GM23338 (cell line): ENCODE measurements at regions not wholly inside any gene's neighbourhood (a gene's known extent, or its start where the extent isn't known, plus 50 kb on each side); places are given as distances from the start of the nearest gene placed in this dataset.

Experiments used
- ATAC-seq: fragments of 200-7000 bp; cut with Tn5 transposase; 3 replicates; pipeline ENCODE4 v1.9.1; 2020
- DNase-seq: peaks from one replicate; pipeline ENCODE4 v3.0.0-alpha.2; 2015; ENCODE audit warnings: low spot score
- H2AFZ ChIP-seq: fragments of 200-600 bp; sonication (generic); 2 replicates; pipeline ENCODE4 v1.8.0; 2016; ENCODE audit warnings: antibody characterized with exemption, mild to moderate bottlenecking, moderate library complexity
- H3F3A ChIP-seq: fragments of 200-600 bp; sonication (generic); replicated peaks from 2 replicates; pipeline ENCODE4 v1.8.0; 2017; ENCODE audit warnings: antibody characterized with exemption, mixed run types, low read depth
- H3K27ac ChIP-seq: fragments of 200-600 bp; sonication (generic); 2 replicates; pipeline ENCODE4 v1.6.1; 2016; ENCODE audit warnings: low read depth
- H3K27me3 ChIP-seq: fragments of 200-600 bp; sonication (generic); 2 replicates; pipeline ENCODE4 v1.8.0; 2016; ENCODE audit warnings: mild to moderate bottlenecking, mixed run types, moderate library complexity; ENCODE audit not compliant: insufficient read depth
- H3K36me3 ChIP-seq: fragments of 200-600 bp; sonication (generic); 2 replicates; pipeline ENCODE4 v1.8.0; 2016; ENCODE audit warnings: mild to moderate bottlenecking; ENCODE audit not compliant: insufficient read depth
- H3K4me1 ChIP-seq: fragments of 200-600 bp; sonication (generic); 2 replicates; pipeline ENCODE4 v1.8.0; 2016; ENCODE audit warnings: mild to moderate bottlenecking, moderate library complexity; ENCODE audit not compliant: insufficient read depth
- H3K4me2 ChIP-seq: fragments of 200-600 bp; sonication (generic); 2 replicates; pipeline ENCODE4 v1.7.1; 2017; ENCODE audit warnings: mixed run types
- H3K4me3 ChIP-seq: fragments of 200-600 bp; sonication (generic); 2 replicates; pipeline ENCODE4 v1.6.1; 2016; ENCODE audit warnings: mixed run types
- H3K79me2 ChIP-seq: fragments of 200-600 bp; sonication (generic); replicated peaks from 2 replicates; pipeline ENCODE4 v1.8.0; 2017; ENCODE audit warnings: mild to moderate bottlenecking; ENCODE audit not compliant: insufficient read depth
- H3K9me2 ChIP-seq: fragments of 200-600 bp; sonication (generic); 2 replicates; pipeline ENCODE4 v1.8.0; 2017; ENCODE audit not compliant: insufficient read depth
- H4K20me1 ChIP-seq: fragments of 200-600 bp; sonication (generic); replicated peaks from 2 replicates; pipeline ENCODE4 v1.8.0; 2017; ENCODE audit warnings: mild to moderate bottlenecking; ENCODE audit not compliant: insufficient read depth
- H3K27ac Mint-ChIP-seq: 2 replicates; pipeline ENCODE4 v1.8.0; 2020; ENCODE audit warnings: inconsistent platforms, mild to moderate bottlenecking, moderate library complexity, mixed read lengths
- H3K27me3 Mint-ChIP-seq: 3 replicates; pipeline ENCODE4 v1.8.0; 2022; ENCODE audit warnings: low read depth, mild to moderate bottlenecking, moderate library complexity, mixed read lengths, inconsistent platforms; ENCODE audit not compliant: insufficient read depth, poor library complexity
- H3K36me3 Mint-ChIP-seq: 3 replicates; pipeline ENCODE4 v1.8.0; 2021; ENCODE audit warnings: low read depth, mild to moderate bottlenecking, inconsistent platforms, moderate library complexity, mixed read lengths
- H3K4me1 Mint-ChIP-seq: 3 replicates; pipeline ENCODE4 v1.8.0; 2020; ENCODE audit warnings: mild to moderate bottlenecking, inconsistent platforms, mixed read lengths
- H3K4me3 Mint-ChIP-seq: 3 replicates; pipeline ENCODE4 v1.8.0; 2021; ENCODE audit warnings: moderate library complexity, mild to moderate bottlenecking, inconsistent platforms, mixed read lengths
- H3K9me3 Mint-ChIP-seq: 3 replicates; pipeline ENCODE4 v1.8.0; 2020; ENCODE audit warnings: moderate library complexity, mild to moderate bottlenecking, inconsistent platforms, mixed read lengths
- CREB1 ChIP-seq: fragments of 250-450 bp; sonication (Bioruptor Pico); IDR thresholded peaks from 2 replicates; pipeline ENCODE4 v1.5.0; 2020; ENCODE audit warnings: low read depth, mild to moderate bottlenecking, moderate library complexity
- EZH2 ChIP-seq: fragments of 200-600 bp; sonication (generic); IDR thresholded peaks from one replicate; pipeline ENCODE4 v1.8.0; 2017; ENCODE audit warnings: antibody characterized with exemption, mild to moderate bottlenecking, low read depth; ENCODE audit not compliant: unreplicated experiment
- EZH2phosphoT487 ChIP-seq: fragments of 200-600 bp; sonication (generic); IDR thresholded peaks from one replicate; pipeline ENCODE4 v1.8.1; 2018; ENCODE audit warnings: antibody characterized with exemption; ENCODE audit not compliant: unreplicated experiment
- JUNB ChIP-seq: IDR thresholded peaks from one replicate; pipeline ENCODE4 v1.6.1; 2016; ENCODE audit warnings: antibody characterized with exemption; ENCODE audit not compliant: unreplicated experiment
- NANOG ChIP-seq: IDR thresholded peaks from 2 replicates; pipeline ENCODE4 v1.6.1; 2016; ENCODE audit warnings: antibody characterized with exemption, borderline replicate concordance
- POLR2AphosphoS5 ChIP-seq: IDR thresholded peaks from 2 replicates; pipeline ENCODE4 v1.6.1; 2016; ENCODE audit warnings: antibody characterized with exemption, low read depth
- STAT1 ChIP-seq: IDR thresholded peaks from one replicate; pipeline ENCODE4 v1.6.1; 2016; ENCODE audit warnings: antibody characterized with exemption; ENCODE audit not compliant: unreplicated experiment
- ZNF114 ChIP-seq: fragments of 250-450 bp; sonication (Bioruptor Pico); IDR thresholded peaks from 2 replicates; pipeline ENCODE4 v1.5.0; 2020; ENCODE audit warnings: mild to moderate bottlenecking, moderate library complexity
- ZNF331 ChIP-seq: fragments of 250-450 bp; sonication (Bioruptor Pico); IDR thresholded peaks from 2 replicates; pipeline ENCODE4 v1.5.0; 2020; ENCODE audit warnings: low read depth, mild to moderate bottlenecking, moderate library complexity
- TF ChIP-seq, protein P1 (sequence below), 2 experiments: fragments of 200-600 bp in 1 of 2; sonication (generic) in 1 of 2; conservative IDR thresholded peaks; 2 replicates each; pipeline versions ENCODE4 v1.5.1 to v1.6.1; 2016 to 2017; ENCODE audit warnings: antibody characterized with exemption in 2 of 2, low read depth in 2 of 2, mild to moderate bottlenecking in 2 of 2, moderate library complexity in 1 of 2
- TF ChIP-seq, protein P2 (sequence below): fragments of 250-450 bp; sonication (Bioruptor Pico); IDR thresholded peaks from 2 replicates; pipeline ENCODE4 v1.5.0; 2020; ENCODE audit warnings: mild to moderate bottlenecking, moderate library complexity
- TF ChIP-seq, protein P3 (sequence below): IDR thresholded peaks from one replicate; pipeline ENCODE4 v1.6.1; 2018; ENCODE audit warnings: antibody characterized with exemption; ENCODE audit not compliant: unreplicated experiment
- TF ChIP-seq, protein P4 (sequence below): IDR thresholded peaks from 2 replicates; pipeline ENCODE4 v1.6.1; 2016; ENCODE audit warnings: antibody characterized with exemption

DNA sequence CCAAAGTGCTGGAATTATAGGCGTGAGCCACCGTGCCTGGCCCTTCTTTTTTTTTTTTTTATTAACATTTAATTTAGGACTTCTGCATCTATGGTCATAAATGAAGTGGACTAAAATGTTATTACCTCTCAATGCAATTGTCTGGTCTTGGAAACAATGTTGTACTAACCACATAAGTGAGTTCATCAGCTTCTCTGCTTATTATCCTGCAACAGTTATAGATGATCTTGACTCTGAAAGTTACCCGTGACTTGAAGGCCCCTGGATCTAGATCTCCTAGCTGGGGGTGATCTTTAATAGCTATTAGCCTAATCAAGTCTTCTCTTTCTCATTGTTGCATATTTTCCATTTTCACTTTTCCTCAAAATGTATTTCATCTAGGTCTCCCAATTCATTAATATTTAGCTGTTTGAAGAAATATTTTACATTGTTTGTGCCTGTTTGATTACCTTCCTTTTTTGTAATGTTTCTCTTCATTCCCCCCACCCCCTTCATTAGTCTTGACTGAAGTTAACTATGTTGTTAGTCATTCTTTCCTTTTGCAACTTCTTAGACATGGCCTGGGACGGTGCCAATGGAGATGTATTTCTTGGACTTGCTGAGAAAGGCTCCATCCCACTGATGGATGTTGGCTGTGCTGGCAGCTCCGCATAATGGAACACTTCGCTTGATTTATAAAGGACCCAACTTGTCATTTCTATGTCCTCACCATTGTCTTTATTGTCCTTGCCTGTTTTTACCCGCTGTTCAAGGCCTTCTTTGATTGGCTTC, 141.6 kb upstream of the RIOK3 start:
- H3K4me3 Mint-ChIP-seq, result no peak overlapping the region
- peaks cover 7% of the 10 kb centered on the region; the same call in 2 of the 3 replicates for H3K36me3 Mint-ChIP-seq
- no peak for DNase-seq
- H4K20me1 ChIP-seq, result no peaks in the 10 kb centered on the region
- H3K9me2 ChIP-seq, result no peaks in the 10 kb centered on the region
- peaks cover 23% of the 10 kb centered on the region for H3K4me1 ChIP-seq
- H3K27ac ChIP-seq, result no peak overlapping the region
- H3K4me3 ChIP-seq, result no peak overlapping the region
- TF ChIP-seq, protein P1, sequence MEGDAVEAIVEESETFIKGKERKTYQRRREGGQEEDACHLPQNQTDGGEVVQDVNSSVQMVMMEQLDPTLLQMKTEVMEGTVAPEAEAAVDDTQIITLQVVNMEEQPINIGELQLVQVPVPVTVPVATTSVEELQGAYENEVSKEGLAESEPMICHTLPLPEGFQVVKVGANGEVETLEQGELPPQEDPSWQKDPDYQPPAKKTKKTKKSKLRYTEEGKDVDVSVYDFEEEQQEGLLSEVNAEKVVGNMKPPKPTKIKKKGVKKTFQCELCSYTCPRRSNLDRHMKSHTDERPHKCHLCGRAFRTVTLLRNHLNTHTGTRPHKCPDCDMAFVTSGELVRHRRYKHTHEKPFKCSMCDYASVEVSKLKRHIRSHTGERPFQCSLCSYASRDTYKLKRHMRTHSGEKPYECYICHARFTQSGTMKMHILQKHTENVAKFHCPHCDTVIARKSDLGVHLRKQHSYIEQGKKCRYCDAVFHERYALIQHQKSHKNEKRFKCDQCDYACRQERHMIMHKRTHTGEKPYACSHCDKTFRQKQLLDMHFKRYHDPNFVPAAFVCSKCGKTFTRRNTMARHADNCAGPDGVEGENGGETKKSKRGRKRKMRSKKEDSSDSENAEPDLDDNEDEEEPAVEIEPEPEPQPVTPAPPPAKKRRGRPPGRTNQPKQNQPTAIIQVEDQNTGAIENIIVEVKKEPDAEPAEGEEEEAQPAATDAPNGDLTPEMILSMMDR (conservative IDR thresholded peaks at IDR 0.05; ENCODE audit: low read depth in 2 of 2), result no peak
- no peak for TF ChIP-seq ZNF331 (CRISPR knock-in tag)
- no peak for TF ChIP-seq NANOG
- TF ChIP-seq JUNB, result no peak
- TF ChIP-seq STAT1, result no peak
- TF ChIP-seq, protein P2, sequence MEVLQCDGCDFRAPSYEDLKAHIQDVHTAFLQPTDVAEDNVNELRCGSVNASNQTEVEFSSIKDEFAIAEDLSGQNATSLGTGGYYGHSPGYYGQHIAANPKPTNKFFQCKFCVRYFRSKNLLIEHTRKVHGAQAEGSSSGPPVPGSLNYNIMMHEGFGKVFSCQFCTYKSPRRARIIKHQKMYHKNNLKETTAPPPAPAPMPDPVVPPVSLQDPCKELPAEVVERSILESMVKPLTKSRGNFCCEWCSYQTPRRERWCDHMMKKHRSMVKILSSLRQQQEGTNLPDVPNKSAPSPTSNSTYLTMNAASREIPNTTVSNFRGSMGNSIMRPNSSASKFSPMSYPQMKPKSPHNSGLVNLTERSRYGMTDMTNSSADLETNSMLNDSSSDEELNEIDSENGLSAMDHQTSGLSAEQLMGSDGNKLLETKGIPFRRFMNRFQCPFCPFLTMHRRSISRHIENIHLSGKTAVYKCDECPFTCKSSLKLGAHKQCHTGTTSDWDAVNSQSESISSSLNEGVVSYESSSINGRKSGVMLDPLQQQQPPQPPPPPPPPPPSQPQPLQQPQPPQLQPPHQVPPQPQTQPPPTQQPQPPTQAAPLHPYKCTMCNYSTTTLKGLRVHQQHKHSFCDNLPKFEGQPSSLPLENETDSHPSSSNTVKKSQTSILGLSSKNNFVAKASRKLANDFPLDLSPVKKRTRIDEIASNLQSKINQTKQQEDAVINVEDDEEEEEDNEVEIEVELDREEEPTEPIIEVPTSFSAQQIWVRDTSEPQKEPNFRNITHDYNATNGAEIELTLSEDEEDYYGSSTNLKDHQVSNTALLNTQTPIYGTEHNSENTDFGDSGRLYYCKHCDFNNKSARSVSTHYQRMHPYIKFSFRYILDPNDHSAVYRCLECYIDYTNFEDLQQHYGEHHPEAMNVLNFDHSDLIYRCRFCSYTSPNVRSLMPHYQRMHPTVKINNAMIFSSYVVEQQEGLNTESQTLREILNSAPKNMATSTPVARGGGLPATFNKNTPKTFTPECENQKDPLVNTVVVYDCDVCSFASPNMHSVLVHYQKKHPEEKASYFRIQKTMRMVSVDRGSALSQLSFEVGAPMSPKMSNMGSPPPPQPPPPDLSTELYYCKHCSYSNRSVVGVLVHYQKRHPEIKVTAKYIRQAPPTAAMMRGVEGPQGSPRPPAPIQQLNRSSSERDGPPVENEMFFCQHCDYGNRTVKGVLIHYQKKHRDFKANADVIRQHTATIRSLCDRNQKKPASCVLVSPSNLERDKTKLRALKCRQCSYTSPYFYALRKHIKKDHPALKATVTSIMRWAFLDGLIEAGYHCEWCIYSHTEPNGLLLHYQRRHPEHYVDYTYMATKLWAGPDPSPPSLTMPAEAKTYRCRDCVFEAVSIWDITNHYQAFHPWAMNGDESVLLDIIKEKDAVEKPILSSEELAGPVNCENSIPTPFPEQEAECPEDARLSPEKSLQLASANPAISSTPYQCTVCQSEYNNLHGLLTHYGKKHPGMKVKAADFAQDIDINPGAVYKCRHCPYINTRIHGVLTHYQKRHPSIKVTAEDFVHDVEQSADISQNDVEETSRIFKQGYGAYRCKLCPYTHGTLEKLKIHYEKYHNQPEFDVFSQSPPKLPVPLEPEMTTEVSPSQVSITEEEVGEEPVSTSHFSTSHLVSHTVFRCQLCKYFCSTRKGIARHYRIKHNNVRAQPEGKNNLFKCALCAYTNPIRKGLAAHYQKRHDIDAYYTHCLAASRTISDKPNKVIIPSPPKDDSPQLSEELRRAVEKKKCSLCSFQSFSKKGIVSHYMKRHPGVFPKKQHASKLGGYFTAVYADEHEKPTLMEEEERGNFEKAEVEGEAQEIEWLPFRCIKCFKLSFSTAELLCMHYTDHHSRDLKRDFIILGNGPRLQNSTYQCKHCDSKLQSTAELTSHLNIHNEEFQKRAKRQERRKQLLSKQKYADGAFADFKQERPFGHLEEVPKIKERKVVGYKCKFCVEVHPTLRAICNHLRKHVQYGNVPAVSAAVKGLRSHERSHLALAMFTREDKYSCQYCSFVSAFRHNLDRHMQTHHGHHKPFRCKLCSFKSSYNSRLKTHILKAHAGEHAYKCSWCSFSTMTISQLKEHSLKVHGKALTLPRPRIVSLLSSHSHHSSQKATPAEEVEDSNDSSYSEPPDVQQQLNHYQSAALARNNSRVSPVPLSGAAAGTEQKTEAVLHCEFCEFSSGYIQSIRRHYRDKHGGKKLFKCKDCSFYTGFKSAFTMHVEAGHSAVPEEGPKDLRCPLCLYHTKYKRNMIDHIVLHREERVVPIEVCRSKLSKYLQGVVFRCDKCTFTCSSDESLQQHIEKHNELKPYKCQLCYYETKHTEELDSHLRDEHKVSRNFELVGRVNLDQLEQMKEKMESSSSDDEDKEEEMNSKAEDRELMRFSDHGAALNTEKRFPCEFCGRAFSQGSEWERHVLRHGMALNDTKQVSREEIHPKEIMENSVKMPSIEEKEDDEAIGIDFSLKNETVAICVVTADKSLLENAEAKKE (CRISPR knock-in tag), result no peak
- TF ChIP-seq, protein P3, sequence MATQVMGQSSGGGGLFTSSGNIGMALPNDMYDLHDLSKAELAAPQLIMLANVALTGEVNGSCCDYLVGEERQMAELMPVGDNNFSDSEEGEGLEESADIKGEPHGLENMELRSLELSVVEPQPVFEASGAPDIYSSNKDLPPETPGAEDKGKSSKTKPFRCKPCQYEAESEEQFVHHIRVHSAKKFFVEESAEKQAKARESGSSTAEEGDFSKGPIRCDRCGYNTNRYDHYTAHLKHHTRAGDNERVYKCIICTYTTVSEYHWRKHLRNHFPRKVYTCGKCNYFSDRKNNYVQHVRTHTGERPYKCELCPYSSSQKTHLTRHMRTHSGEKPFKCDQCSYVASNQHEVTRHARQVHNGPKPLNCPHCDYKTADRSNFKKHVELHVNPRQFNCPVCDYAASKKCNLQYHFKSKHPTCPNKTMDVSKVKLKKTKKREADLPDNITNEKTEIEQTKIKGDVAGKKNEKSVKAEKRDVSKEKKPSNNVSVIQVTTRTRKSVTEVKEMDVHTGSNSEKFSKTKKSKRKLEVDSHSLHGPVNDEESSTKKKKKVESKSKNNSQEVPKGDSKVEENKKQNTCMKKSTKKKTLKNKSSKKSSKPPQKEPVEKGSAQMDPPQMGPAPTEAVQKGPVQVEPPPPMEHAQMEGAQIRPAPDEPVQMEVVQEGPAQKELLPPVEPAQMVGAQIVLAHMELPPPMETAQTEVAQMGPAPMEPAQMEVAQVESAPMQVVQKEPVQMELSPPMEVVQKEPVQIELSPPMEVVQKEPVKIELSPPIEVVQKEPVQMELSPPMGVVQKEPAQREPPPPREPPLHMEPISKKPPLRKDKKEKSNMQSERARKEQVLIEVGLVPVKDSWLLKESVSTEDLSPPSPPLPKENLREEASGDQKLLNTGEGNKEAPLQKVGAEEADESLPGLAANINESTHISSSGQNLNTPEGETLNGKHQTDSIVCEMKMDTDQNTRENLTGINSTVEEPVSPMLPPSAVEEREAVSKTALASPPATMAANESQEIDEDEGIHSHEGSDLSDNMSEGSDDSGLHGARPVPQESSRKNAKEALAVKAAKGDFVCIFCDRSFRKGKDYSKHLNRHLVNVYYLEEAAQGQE, result no peak
- TF ChIP-seq EZH2, result no peak
- TF ChIP-seq ZNF114 (CRISPR knock-in tag), result no peak
- no peak for TF ChIP-seq EZH2phosphoT487
- TF ChIP-seq CREB1 (CRISPR knock-in tag), result no peak
- TF ChIP-seq, protein P4, sequence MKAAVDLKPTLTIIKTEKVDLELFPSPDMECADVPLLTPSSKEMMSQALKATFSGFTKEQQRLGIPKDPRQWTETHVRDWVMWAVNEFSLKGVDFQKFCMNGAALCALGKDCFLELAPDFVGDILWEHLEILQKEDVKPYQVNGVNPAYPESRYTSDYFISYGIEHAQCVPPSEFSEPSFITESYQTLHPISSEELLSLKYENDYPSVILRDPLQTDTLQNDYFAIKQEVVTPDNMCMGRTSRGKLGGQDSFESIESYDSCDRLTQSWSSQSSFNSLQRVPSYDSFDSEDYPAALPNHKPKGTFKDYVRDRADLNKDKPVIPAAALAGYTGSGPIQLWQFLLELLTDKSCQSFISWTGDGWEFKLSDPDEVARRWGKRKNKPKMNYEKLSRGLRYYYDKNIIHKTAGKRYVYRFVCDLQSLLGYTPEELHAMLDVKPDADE, result no peak
- no peak for TF ChIP-seq POLR2AphosphoS5
- peaks cover 29% of the 10 kb centered on the region for H3K4me1 Mint-ChIP-seq
- peaks cover 8% of the 10 kb centered on the region; the same call in 1 of the 3 replicates for H3K9me3 Mint-ChIP-seq
- H3K27me3 Mint-ChIP-seq, result no peaks in the 10 kb centered on the region
- H3K36me3 ChIP-seq, result no peaks in the 10 kb centered on the region
- H2AFZ ChIP-seq, result no peak overlapping the region
- no peaks in the 10 kb centered on the region for H3F3A ChIP-seq
- no peaks in the 10 kb centered on the region for H3K79me2 ChIP-seq
- ATAC-seq, result no peak
- H3K27ac Mint-ChIP-seq, result no peak overlapping the region
- no peak overlapping the region for H3K4me2 ChIP-seq
- no peaks in the 10 kb centered on the region for H3K27me3 ChIP-seq
